Activated B cell treated with CpG ODN at 0.5 μM for 24 hours (primary cell): ENCODE measurements at regions not wholly inside any gene's neighbourhood (a gene's known extent, or its start where the extent isn't known, plus 50 kb on each side); places are given as distances from the start of the nearest gene placed in this dataset.
"Not testable (repeated sequence)": the region's sequence is repeated elsewhere in the genome, so short reads cannot be mapped to it uniquely, and the experiment has no call there.

ENCODE experiments used
- ATAC-seq: fragments of 200-7000 bp; cut with Tn5 transposase; one replicate; pipeline ENCODE4 v1.10.0; 2021; ENCODE audit warnings: low read depth, mild to moderate bottlenecking, moderate library complexity
- CTCF ChIA-PET: fragments of 350-600 bp; sonication (Branson Sonifier 250); formaldehyde crosslinking; loops from one replicate; lab custom pipeline; 2021; ENCODE audit warnings: antibody characterized with exemption; lab: Charles Lee
- POLR2A ChIA-PET: fragments of 350-600 bp; sonication (Branson Sonifier 250); formaldehyde crosslinking; loops from one replicate; lab custom pipeline; 2021; ENCODE audit warnings: antibody characterized with exemption; lab: Charles Lee
- DNase-seq: peaks from one replicate; pipeline ENCODE4 v3.0.0; 2022
- H3K27ac Mint-ChIP-seq: one replicate; pipeline ENCODE4 v1.8.0; 2020; ENCODE audit warnings: mixed read lengths
- H3K27me3 Mint-ChIP-seq: one replicate; pipeline ENCODE4 v1.8.0; 2021; ENCODE audit warnings: mixed read lengths
- H3K36me3 Mint-ChIP-seq: one replicate; pipeline ENCODE4 v1.8.0; 2021; ENCODE audit warnings: low read depth, mixed read lengths
- H3K4me1 Mint-ChIP-seq: one replicate; pipeline ENCODE4 v1.8.0; 2021; ENCODE audit warnings: mixed read lengths
- H3K4me3 Mint-ChIP-seq: one replicate; pipeline ENCODE4 v1.8.0; 2020; ENCODE audit warnings: mild to moderate bottlenecking, mixed read lengths
- H3K9me3 Mint-ChIP-seq: one replicate; pipeline ENCODE4 v1.8.0; 2020; ENCODE audit warnings: mixed read lengths
- CTCF ChIP-seq: fragments of 200-600 bp; IDR thresholded peaks from one replicate; pipeline ENCODE4 v1.8.0; 2022; ENCODE audit warnings: antibody characterized with exemption, mild to moderate bottlenecking
- intact Hi-C: fragments of 100-400 bp; cut with micrococcal nuclease; formaldehyde crosslinking; loops from one replicate; pipeline ENCODE4 v1.15.1; 2024

- CTCF ChIA-PET = no interaction called here
- Mint-ChIP-seq H3K27me3 (no peaks in the 10 kb centered on the region), H3K27ac (no peak overlapping the region), H3K4me1 (peaks cover 42% of the 10 kb centered on the region), H3K4me3 (no peak overlapping the region), H3K9me3 (no peaks in the 10 kb centered on the region), H3K36me3 (no peaks in the 10 kb centered on the region)
- intact Hi-C loops = no loop called here
- no peak for TF ChIP-seq CTCF
- POLR2A ChIA-PET = no interaction called here
- ATAC-seq (no peak), DNase-seq (no peak)
Measured at GRCh38 chr4:123603165-123603564, 206.6 kb downstream of the SPRY1 start.

DNA sequence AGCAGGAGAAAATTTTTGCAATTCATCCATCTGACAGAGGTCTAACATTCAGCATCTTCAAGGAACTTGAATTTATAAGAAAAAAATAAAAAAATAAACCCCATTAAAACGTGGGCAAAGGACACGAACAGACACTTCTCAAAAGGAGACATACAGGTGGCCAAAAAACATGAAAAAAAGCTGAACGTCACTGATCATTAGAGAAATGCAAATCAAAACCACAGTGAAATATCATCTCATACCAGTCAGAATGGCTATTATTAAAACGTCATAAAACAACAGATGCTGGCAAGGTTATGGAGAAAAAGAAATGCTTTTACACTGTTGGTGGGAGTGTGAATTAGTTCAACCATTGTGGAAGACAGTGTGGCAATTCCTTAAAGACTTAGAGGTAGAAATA is 209.2 kb downstream of the SPRY1 start:
- H3K9me3 Mint-ChIP-seq, H3K4me3 Mint-ChIP-seq, ATAC-seq, H3K27ac Mint-ChIP-seq, H3K36me3 Mint-ChIP-seq, DNase-seq, H3K27me3 Mint-ChIP-seq, POLR2A ChIA-PET, intact Hi-C loops, CTCF ChIA-PET: not testable (repeated sequence)
- H3K4me1 Mint-ChIP-seq = peaks cover 24% of the 10 kb centered on the region

DNA sequence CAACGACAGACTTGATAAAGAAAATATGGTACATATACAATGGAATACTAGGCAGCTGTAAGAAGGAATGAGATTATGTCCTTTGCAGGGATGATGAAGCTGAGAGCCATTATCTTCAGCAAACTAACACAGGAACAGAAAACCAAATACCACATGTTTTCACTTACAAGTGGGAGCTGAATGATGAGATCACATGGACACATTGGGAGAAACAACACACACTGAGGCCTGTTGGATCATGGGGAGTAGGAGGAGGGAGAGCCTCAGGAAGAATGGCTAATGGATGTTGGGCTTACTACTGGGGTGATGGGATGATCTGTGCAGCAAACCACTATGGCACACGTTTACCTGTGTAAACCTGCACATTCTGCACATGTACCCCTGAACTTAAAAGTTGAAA is 209.7 kb downstream of the SPRY1 start:
- no peaks in the 10 kb centered on the region for H3K9me3 Mint-ChIP-seq
- ATAC-seq = no peak
- H3K27ac Mint-ChIP-seq = no peak overlapping the region
- ChIA-PET POLR2A (no interaction called here), CTCF (interaction anchor here (1.5 kb wide), 1 partner anchor 42 kb away, joined by 3 read pairs; no protein-coding TSS in a partner anchor)
- TF ChIP-seq CTCF = no peak
- no peak for DNase-seq
- no peak overlapping the region for H3K4me3 Mint-ChIP-seq
- no peaks in the 10 kb centered on the region for H3K36me3 Mint-ChIP-seq
- H3K27me3 Mint-ChIP-seq = no peaks in the 10 kb centered on the region
- intact Hi-C loops = no loop called here
- peaks cover 18% of the 10 kb centered on the region for H3K4me1 Mint-ChIP-seq

- no peak for TF ChIP-seq CTCF
- no peaks in the 10 kb centered on the region for H3K9me3 Mint-ChIP-seq
- ATAC-seq (no peak), DNase-seq (no peak)
- peaks cover 17% of the 10 kb centered on the region for H3K4me1 Mint-ChIP-seq
- ChIA-PET CTCF (interaction anchor here (0.7 to 1.5 kb wide), 2 partner anchors 17 to 43 kb away, joined by 3 read pairs; no protein-coding TSS in a partner anchor), POLR2A (no interaction called here)
- H3K27ac Mint-ChIP-seq = no peak overlapping the region
- no peaks in the 10 kb centered on the region for H3K27me3 Mint-ChIP-seq
- H3K36me3 Mint-ChIP-seq = no peaks in the 10 kb centered on the region
- H3K4me3 Mint-ChIP-seq = no peak overlapping the region
- intact Hi-C loops = no loop called here
Measured at GRCh38 chr4:123606946-123607542, 210.4 kb downstream of the SPRY1 start.

- H3K4me3 Mint-ChIP-seq = no peak overlapping the region
- POLR2A ChIA-PET = no interaction called here
- intact Hi-C loops = no loop called here
- ATAC-seq = no peak
- no peak for TF ChIP-seq CTCF
- no peak overlapping the region for H3K27ac Mint-ChIP-seq
- CTCF ChIA-PET = no interaction called here
- no peak for DNase-seq
- no peaks in the 10 kb centered on the region for H3K27me3 Mint-ChIP-seq
- no peaks in the 10 kb centered on the region for H3K36me3 Mint-ChIP-seq
- peaks cover 17% of the 10 kb centered on the region for H3K4me1 Mint-ChIP-seq
- no peaks in the 10 kb centered on the region for H3K9me3 Mint-ChIP-seq
Measured at GRCh38 chr4:123609829-123610228, 213.2 kb downstream of the SPRY1 start.
